ENCODE measurements at regions not wholly inside any gene's neighbourhood (a gene's known extent, or its start where the extent isn't known, plus 50 kb on each side); places are given as distances from the start of the nearest gene placed in this dataset.
"Not testable (repeated sequence)": the region's sequence is repeated elsewhere in the genome, so short reads cannot be mapped to it uniquely, and the experiment has no call there.

DNA sequence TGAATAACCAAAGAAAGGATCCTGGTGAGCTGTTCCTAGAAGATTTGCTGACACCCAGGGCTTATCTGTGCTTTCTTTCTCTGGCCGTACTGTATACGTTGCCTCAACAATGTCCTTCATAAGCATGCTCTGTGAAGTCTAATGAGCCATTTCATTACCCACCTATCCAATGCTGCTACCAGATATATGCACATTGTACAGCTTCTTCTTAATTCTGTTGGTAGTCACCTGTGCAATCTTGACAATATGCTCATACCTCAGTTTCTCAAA lies 731.8 kb upstream of the NCAM2 start:
- no peak for DNase-seq (ENCODE audit: low read depth)

DNA sequence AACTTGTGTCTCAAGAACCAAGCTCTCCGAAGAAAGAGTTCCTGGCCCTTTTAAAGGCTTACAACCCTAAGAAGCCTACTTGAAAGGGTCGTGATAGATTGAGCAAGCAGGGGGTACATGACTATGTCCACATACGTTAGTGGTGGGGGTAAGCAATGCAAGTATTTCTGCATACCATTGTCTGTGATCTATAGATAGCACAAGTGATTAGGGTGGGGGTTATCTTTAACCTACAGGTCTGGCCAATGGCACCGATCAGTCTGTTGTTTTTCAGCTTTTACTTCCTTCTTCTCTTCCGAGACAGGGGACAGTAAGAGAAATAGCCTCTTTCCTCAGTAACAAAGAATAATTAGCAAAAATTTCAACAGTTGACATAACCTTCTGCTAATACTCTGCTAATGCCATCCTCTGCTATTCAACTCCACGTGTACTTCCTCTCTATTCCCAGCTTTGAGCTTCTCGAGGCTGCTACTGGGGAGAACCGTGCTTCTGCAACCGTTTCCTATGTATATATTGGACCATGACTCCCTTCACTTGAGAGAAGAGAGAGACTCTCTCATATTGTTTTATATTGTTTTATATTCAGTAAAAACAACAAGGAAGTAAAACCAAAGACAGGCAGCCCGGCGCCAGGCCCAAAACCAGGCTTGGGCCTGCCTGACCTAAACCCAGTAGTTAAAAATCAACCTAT lies 727.7 kb upstream of the NCAM2 start:
- DNase-seq (ENCODE audit: low read depth) = no peak

DNA sequence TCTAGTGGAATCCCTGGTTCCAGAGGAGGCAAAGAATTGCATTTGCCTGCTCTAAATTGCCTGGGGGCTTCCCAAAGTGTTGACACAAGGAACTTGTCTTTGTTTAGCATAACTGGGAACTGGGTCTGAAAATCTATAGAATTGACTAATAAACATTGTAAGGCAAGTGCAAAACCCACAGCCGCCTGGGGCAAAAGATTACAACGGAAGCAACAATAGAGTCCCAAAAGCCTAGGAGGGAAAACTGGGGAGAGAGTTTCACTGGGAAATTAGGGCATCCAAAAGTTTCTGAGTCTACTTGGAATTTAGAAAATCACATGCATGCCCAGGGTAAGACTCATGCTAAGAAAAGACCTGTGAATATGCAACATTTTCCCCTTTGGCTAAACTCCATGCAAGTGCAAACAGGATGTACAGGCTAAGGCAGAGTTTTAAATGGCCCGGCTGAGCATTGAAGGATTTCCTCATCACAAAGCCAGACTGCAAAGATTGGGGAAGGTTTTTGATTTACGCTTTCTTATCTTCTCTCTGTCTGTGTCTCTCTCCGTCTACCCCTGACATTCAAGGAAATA lies 725.3 kb upstream of the NCAM2 start:
- no peak for DNase-seq (ENCODE audit: low read depth)

DNA sequence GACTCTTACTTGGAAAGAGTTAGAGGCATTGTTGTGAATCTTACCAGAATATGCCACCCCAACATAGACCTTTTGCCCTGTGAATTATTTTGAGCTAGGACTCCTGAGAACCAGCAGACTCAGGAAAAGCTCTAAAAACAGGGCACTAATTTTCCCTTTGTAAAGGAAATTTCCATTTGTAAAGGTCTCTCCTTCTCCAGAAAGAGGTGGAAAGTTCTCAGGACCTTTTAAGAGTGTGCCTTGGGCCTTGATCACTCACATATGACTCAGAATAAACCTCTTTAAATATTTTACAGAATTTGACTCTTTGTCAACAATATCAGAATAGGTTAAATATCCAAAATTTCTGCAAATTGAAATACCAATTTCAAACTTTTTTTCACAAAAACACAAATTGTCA lies 721.8 kb upstream of the NCAM2 start:
- DNase-seq (ENCODE audit: low read depth) = no peak

DNA sequence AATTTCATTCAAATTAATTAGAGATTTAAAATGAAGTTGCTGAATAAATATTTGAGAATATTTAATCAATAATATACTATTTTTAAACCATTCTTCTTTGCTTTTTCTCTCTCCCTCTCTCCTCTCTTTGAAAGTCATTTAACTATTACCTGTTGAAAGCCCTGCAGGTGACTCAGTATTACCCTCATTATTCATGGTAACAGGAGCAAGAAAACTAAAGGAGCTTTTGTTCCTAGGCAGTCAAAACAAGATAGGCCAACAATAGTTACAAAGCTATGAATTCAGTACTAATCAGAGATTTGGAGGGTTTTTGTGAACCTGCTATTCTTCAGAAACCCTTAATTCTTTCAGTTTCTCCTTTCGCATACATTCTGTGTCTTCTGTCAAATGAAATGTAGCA lies 721.3 kb upstream of the NCAM2 start:
- no peak for DNase-seq (ENCODE audit: low read depth)

DNA sequence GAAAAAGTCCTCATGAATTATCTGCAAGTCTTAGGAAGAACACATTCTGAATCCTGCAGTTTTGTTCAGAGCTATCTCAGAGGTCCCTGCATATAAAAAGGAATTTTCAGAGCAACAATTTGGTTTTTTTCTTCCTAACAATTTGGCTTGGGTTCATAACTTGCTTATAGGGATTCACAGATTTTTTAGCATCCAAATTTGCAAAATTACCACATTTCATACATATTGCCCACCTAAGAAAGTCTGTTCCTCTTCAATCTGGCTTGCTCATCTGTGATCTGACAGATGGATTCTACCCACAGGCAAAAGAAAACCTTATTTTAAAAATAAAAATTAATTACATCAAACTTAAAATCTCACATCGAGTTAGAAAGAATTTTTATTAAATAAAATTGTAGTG lies 714.4 kb upstream of the NCAM2 start:
- DNase-seq (ENCODE audit: low read depth) = no peak

DNA sequence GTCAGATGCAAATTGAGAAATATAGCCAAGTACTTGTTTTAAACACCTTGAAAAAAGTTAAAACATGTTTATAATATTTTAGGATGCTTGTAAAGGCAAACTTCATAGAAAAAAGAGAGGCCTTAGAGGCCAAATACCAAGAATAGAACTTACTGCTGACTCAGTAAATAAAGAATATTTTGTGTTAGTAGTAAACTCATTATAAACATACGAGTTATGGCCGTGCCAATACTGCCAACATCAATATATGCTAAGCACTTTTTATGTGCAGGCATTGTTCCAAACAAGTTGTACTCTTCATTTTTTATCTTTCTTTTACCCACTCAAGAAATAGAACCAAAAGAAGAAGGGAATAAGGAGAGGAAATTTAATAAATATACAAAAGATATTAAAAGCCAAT lies 705.9 kb upstream of the NCAM2 start:
- no peak for DNase-seq (ENCODE audit: low read depth)

DNA sequence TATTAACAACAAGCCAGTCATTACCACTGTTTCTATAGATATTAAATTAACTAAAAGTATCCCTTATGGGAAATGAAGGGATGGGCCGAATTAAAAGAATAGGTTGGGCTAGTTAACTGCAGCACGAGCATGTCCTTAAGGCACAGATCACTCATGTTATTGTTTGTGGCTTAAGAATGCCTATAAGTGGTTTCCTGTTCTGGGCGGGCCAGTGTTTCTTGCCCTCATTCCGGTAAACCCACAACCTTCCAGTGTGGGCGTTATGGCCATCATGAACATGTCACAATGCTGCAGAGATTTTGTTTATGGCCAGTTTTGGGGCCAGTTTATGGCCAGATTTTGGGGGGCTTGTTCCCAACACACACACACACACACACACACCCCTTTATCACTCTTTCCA lies 705.4 kb upstream of the NCAM2 start:
- DNase-seq (ENCODE audit: low read depth) = not testable (repeated sequence)

DNA sequence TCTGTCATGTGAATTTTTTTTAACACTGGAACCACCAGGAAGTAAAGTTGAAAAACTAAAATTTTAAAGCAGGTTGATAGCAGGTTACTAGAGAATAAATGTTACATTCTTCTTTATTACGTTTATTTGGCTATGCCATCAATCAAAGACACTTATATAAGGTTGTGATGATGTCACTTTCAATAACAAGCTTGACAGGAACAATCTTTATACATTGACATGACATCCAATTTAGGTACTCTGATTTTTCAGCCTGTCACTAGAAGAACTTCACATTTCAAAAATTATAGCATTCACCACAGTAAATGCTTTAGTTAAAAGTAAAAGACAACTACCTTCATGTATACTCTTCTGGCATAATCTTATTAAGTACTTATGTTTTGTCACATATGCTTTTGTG lies 696.8 kb upstream of the NCAM2 start:
- DNase-seq (ENCODE audit: low read depth) = no peak

DNA sequence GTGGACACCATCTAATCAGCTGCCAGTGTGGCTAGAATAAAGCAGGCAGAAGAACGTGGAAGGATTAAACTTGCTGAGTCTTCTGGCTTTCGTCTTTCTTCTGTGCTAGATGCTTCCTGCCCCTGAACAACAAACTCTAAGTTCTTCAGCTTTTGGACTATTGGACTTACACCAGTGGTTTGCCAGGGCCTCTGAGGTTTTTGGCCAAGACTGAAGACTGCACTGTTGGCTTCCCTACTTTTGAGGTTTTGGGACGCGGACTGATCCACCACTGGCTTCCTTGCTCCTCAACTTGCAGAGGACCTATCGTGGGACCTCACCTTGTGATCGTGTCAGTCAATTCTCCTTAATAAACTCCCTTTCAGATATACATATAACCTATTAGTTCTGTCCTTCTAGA lies 696.1 kb upstream of the NCAM2 start:
- no peak for DNase-seq (ENCODE audit: low read depth)

DNA sequence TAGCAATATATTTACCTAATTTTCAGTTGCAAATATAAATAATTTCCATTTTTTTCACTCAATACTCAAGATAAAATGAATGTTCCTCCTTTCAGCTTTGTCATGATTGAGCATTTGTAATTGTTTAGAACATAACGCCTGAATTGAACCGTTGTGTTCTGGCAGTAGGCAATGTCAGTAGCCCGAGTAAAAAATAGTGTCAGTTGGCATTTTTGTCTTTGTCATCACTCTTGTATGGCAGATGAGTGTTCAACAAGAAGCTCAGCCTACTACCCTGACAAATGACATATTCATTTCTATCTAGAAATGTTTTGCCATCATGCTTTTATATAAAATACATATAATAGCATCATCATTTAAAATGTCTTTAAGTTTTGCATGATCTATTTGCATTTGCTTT lies 691.4 kb upstream of the NCAM2 start:
- no peak for DNase-seq (ENCODE audit: low read depth)

DNA sequence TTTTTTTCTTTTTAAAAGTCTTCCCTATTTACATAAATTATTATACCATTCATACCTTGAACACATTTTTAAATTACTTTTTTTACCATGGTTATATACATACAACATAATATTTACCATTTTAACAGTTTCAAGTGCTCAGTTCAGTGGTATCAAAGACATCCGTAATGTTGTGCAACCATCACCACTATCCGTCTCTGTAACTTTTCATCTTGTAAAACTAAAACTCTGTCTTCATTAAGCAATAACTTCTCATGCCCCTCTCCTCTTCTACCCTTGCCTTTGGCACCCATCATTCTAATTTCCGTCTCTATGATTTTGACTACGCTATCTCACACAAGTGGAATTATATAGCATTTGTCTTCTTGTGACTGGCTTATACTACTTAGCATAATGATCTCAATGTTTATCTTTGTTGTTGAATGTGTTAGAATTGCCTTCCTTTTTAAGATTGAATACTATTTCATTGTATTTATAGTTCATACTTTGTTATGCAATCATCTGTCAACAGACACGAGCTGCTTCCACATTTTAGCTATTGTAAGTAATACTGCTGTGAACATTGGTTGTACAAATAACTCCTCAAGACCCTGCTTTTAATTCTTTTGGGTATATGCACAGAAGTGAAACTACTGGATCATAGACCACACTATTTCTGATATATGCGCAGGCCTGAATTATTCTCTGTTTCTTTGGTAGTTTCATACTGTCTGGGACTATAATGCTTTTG lies 689.5 kb upstream of the NCAM2 start:
- DNase-seq (ENCODE audit: low read depth) = no peak

DNA sequence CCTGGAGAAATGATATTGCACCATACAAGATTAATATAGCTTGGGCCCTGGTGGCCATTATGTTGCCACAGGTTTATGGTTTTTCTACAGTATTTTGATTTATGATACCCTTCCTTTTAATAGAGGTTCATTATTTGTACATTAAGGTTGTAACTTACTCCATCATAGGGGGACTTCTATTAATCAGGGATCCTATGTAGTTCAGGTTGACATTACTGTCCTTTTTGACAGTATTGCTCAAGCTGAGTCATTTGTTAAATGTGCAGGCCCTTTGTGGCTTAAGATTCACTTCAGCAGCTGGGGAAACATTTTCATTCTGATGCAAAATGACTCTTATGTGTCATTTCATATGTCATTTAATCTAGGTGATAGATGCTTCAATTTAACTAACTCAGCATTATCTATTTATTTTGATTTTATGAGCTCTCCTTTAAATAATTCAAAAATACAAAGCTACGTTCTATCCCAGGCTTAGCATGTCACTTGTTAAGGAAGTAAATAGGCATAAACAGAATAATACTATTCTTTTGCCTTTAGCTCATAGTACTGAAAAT lies 686.9 kb upstream of the NCAM2 start:
- DNase-seq (ENCODE audit: low read depth) = no peak

DNA sequence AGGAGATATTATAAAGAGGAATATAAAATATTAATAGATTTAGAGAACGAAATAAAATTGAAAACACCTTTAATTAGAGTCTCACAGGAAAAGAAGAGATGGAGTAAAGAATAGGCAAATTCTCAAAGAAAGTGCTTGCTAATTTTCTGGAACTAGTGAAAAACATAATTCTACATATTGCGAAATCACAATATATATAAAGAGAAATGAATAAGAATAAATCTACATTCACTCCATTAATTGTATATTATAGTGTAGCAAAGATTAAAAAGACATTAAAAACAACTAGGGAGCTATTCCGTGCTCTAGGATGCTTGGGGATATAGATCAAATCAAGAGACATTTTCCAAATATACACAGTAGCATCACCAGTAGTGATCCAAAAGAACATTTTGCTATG lies 685.2 kb upstream of the NCAM2 start:
- DNase-seq (ENCODE audit: low read depth) = no peak

DNA sequence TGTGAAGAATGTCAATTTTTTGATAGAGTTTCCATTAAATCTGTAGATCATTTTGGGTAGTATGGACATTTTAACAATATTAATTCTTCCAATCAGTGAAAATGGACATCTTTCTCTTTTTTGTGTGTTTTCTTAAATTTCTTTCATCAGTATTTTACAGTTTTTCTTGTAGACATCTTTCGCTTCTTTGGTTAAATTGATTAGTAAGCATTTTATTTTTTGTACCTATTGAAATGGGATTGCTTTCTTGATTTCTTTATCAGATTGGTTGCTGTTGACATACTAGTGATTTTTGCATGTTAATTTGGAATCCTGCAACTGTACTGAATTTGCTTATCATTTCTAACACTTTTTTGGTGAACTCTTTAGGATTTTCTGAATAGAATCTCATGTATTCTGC lies 683.2 kb upstream of the NCAM2 start:
- DNase-seq (ENCODE audit: low read depth) = no peak

DNA sequence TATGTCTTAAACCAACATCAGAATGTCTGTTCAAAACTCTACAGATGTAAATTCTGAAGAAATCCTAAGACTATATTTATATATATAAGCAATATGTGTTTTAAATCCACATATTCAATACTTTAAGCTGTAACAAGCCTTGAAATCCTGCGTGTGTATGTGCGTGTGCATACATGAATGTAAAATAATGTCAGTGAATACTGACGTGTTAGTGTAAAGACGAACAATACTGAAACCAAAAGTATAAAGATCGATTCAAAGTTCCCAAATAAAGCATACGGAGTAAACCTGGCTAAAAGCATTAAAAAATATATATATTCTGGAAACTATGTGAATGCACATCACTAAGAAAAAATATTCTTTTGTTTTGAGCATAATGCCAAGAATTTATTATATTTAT lies 668.6 kb upstream of the NCAM2 start:
- no peak for DNase-seq (ENCODE audit: low read depth)

DNA sequence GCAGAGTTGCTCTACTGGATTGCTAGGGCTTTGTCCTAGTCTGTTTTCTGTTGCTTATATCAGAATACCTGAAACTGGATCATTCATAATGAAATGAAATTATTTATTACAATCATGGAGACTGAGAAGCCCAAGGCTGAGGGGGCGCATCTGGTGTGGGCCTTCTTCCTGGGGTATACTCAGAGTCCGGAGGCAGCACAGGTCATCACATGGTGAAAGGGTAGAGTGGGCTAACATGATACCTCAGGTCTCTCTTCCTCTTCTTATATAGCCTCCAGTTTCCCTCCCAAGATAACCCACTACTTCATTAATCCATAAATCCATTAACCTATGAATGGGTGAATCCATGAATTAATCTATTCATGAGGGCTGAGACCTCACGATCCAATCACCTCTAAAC lies 667.6 kb upstream of the NCAM2 start:
- no peak for DNase-seq (ENCODE audit: low read depth)

DNA sequence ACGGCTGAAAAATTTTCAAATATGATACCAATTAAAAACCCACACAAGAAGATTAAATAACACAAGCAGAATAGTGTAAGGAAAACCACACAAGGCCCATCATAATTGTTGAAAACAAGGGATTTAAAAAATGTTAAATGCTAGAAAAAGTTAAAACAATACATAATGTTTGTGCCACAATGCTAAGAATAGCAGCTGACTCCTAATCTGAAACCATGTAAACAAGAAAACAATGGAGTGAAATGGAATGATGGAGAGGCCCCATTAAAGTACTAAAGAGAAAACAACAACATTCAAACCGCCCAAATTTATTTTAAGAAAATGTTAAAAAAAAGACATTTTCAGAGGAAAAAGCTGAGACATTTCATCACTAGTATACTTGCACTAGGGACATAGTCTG lies 663.6 kb upstream of the NCAM2 start:
- DNase-seq (ENCODE audit: low read depth) = no peak

DNA sequence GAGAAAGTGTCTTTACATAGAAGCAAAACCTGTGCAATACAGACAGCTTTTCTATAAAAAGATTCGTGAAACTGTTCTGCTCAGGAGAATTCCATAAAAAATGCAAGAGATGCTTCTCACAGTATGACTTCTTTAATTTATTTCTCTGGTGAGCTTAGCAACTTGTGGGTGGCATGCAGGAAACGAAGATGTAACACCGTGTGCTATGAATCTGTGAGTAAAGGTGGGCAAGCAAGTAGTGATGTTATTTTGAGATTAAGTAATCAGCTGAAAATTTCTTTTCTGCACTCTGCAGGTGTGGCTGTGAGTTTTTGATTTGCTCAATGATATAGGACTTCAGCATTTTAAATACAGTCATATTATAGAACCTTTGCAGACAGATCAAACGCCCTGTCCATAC lies 656.8 kb upstream of the NCAM2 start:
- DNase-seq (ENCODE audit: low read depth) = no peak

DNA sequence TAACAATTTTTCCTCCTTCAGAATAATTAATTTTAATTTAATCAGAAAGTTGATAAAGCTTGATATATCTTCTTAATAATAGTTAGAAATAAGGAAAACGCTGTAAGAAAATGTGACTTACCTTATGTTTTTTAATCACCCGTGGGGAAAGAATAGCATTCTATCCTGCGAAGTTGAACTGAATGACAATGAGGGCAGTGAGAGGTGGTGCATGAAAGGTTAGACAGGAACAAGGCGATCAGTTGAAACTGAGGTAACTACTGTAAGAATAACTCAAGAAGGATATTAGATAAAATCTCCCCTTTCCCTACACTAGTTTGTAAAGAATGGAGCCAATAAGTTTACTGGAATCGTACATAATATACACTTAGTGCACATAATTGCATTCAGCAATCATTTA lies 655.0 kb upstream of the NCAM2 start:
- no peak for DNase-seq (ENCODE audit: low read depth)

DNA sequence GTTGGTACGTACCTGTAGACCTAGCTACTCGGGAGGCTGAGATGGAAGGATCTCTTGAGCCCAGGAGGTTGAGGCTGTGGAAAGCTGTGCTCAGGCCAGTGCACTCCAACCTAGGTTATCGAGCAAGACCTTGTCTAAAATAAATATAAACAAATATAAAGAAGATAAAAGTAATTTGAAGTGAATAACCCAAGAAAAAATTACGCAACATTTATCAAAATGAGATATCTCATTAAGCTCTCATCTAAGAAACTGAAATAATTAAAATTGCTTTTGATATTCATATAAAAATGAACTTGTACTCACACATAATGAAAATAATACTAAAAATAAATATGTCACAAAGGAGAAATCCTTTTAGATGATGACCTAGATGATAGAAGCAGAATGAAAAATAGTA lies 647.1 kb upstream of the NCAM2 start:
- DNase-seq (ENCODE audit: low read depth) = no peak

DNA sequence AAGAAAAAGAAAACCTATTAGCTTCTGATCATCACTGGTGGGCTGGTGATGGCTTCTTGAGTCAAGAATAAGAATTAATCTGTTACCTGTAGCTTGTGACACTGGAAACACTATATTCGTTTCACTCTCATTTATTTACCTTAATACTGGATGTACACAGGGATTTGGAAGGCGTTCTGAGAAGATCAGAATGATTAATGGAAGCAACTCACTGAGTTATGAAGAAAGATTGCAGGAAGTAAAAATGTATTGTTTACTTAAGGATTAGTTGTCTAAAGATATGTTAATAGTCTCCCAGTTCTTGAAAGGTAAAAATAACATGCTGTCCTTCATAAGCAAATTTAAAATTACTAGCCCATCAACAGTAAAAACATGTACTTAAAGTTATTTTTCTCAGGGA lies 644.9 kb upstream of the NCAM2 start:
- DNase-seq (ENCODE audit: low read depth) = no peak

DNA sequence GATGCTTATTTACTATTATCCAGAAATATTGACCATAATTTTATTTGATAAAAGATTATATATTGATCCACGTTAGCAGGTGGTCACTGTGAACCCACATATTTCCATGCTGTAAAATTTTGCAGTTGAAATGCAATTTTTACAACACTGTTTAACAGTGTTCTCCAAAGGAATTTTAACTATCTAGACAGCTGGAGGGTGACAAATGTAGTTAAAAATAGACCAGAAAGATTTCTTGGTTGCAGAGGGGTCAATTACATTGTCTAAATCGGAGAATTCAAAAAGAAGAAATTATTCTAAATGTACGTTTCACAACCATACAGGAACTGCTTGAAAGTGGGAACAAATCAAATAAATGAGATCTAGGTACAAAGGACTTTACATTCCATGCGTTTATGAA lies 625.2 kb upstream of the NCAM2 start:
- no peak for DNase-seq (ENCODE audit: low read depth)

DNA sequence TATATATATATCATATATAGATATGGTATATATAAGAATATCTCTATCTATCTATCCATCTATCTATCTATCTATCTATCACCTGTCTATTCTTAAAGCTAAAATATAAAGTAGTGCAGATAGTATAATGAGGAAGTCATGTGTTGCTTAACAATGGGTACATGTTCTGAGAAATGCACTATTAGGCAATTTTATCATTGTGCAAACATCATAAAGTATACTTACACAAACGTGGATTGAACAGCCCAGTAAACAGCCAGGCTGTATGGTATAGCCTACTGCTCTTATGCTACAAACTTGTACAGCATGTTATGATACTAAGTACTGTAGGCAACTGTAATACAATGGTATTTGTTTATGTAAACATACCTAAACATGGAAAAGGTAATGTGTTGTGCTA lies 621.0 kb upstream of the NCAM2 start:
- no peak for DNase-seq (ENCODE audit: low read depth)
